Endothelial cell of umbilical vein (primary cell): ENCODE measurements at regions not wholly inside any gene's neighbourhood (a gene's known extent, or its start where the extent isn't known, plus 50 kb on each side); places are given as distances from the start of the nearest gene placed in this dataset.

Experiments used
- BruUV-seq: library from RNA; stranded (reverse); fragments of 400-500 nt; replicated peaks from 2 replicates; lab custom pipeline; 2021; lab: Mats Ljungman, UMichigan
- CTCF ChIA-PET: fragments of 300-600, 350-600 bp; sonication (Branson Sonifier 250); formaldehyde crosslinking; loops from one replicate; lab custom pipeline; 2021; ENCODE audit warnings: antibody characterized with exemption, inconsistent platforms; lab: Charles Lee
- POLR2A ChIA-PET: fragments of 300-600, 350-600 bp; sonication (Branson Sonifier 250); formaldehyde crosslinking; loops from one replicate; lab custom pipeline; 2021; ENCODE audit warnings: antibody characterized with exemption, inconsistent platforms; lab: Charles Lee
- DNase-seq: peaks from one replicate; pipeline ENCODE4 v3.0.0-alpha.2; 2011; ENCODE audit warnings: low read depth, low spot score
- FAIRE-seq: peaks from 2 replicates; lab custom pipeline; 2011; peaks lifted over from hg19 to GRCh38; lab: Jason Lieb, UNC
- H2AFZ ChIP-seq: 2 replicates; pipeline ENCODE4 v1.6.0; 2012; ENCODE audit warnings: low read depth, low read length, control low read depth, inconsistent platforms
- H3K27ac ChIP-seq: 2 replicates; pipeline ENCODE4 v1.5.1; 2011; ENCODE audit warnings: low read depth, mild to moderate bottlenecking, control low read depth, low read length, moderate library complexity; ENCODE audit not compliant: insufficient read depth
- H3K27me3 ChIP-seq, 2 experiments: 2 replicates each; pipeline versions ENCODE4 v1.6.0 to v1.6.1; 2011; ENCODE audit warnings: low read length in 2 of 2, mixed read lengths in 1 of 2; ENCODE audit not compliant: control insufficient read depth in 2 of 2, insufficient read depth in 2 of 2
- H3K36me3 ChIP-seq, 2 experiments: 2 replicates in 1 of 2; 3 replicates in 1 of 2; pipeline ENCODE4 v1.5.1; 2011; ENCODE audit warnings: low read length in 2 of 2, mild to moderate bottlenecking in 1 of 2, moderate library complexity in 1 of 2; ENCODE audit not compliant: control insufficient read depth in 2 of 2, insufficient read depth in 2 of 2; ENCODE audit errors: extremely low read depth in 1 of 2
- H3K4me1 ChIP-seq: 3 replicates; pipeline ENCODE4 v1.5.1; 2011; ENCODE audit warnings: mild to moderate bottlenecking, low read length; ENCODE audit not compliant: control insufficient read depth, insufficient read depth; ENCODE audit errors: extremely low read depth
- H3K4me2 ChIP-seq: 2 replicates; pipeline ENCODE4 v1.6.1; 2011; ENCODE audit warnings: low read length, control low read depth, mixed read lengths; ENCODE audit not compliant: insufficient read depth
- H3K4me3 ChIP-seq, 3 experiments: fragments of 200-600 bp in 1 of 3; sonication (generic), shearing (Covaris generic) in 1 of 3; replicated peaks in 1 of 3; 2 replicates each; pipeline ENCODE4 v1.5.1; 2011 to 2016; ENCODE audit warnings: control low read depth in 3 of 3, low read length in 3 of 3, mild to moderate bottlenecking in 2 of 3, inconsistent platforms in 1 of 3, low read depth in 1 of 3, moderate library complexity in 1 of 3; ENCODE audit not compliant: insufficient read depth in 1 of 3
- H3K79me2 ChIP-seq: 2 replicates; pipeline ENCODE4 v1.6.0; 2012; ENCODE audit warnings: low read length, inconsistent platforms; ENCODE audit not compliant: control insufficient read depth, insufficient read depth
- H3K9ac ChIP-seq: replicated peaks from 2 replicates; pipeline ENCODE3; 2011; ENCODE audit warnings: low read length, control low read depth; ENCODE audit not compliant: insufficient read depth; ENCODE audit errors: extremely low read depth
- H3K9me1 ChIP-seq: replicated peaks from 3 replicates; pipeline ENCODE4 v1.6.0; 2011; ENCODE audit warnings: mild to moderate bottlenecking, low read length; ENCODE audit not compliant: control insufficient read depth, insufficient read depth; ENCODE audit errors: extremely low read depth
- H3K9me3 ChIP-seq: replicated peaks from 2 replicates; pipeline ENCODE4 v1.5.1; 2012; ENCODE audit warnings: low read length, inconsistent platforms; ENCODE audit not compliant: control insufficient read depth, insufficient read depth
- H4K20me1 ChIP-seq: replicated peaks from 2 replicates; pipeline ENCODE3; 2011; ENCODE audit warnings: mild to moderate bottlenecking, low read length; ENCODE audit not compliant: control insufficient read depth, insufficient read depth; ENCODE audit errors: extremely low read depth
- CTCF ChIP-seq, 2 donors: IDR thresholded peaks; 1 replicate in 1 of 2; 2 replicates in 1 of 2; pipeline ENCODE4 v1.5.1; 2011; ENCODE audit warnings: low read length in 2 of 2, mild to moderate bottlenecking in 2 of 2, moderate library complexity in 2 of 2, control low read depth in 1 of 2, inconsistent platforms in 1 of 2, low read depth in 1 of 2; ENCODE audit not compliant: insufficient read depth in 1 of 2; ENCODE audit errors: extremely low read depth in 1 of 2
- EZH2 ChIP-seq: IDR thresholded peaks from 2 replicates; pipeline ENCODE4 v1.6.1; 2012; ENCODE audit warnings: borderline replicate concordance, low read depth, mild to moderate bottlenecking, moderate library complexity, low read length, inconsistent platforms; ENCODE audit not compliant: severe bottlenecking
- FOS ChIP-seq: IDR thresholded peaks from 2 replicates; pipeline ENCODE4 v1.6.1; 2011; ENCODE audit warnings: mild to moderate bottlenecking, low read length, moderate library complexity, borderline replicate concordance; ENCODE audit not compliant: insufficient read depth
- JUN ChIP-seq: IDR thresholded peaks from 2 replicates; pipeline ENCODE4 v1.6.1; 2011; ENCODE audit warnings: borderline replicate concordance, low read depth; ENCODE audit not compliant: insufficient read length, insufficient read depth
- MAX ChIP-seq: IDR thresholded peaks from 2 replicates; pipeline ENCODE4 v1.6.1; 2011; ENCODE audit not compliant: insufficient read depth, insufficient read length
- MYC ChIP-seq: IDR thresholded peaks from one replicate; pipeline ENCODE4 v1.6.1; 2011; ENCODE audit warnings: mild to moderate bottlenecking, low read depth, low read length
- POLR2A ChIP-seq: IDR thresholded peaks from 2 replicates; pipeline ENCODE4 v1.6.1; 2012; ENCODE audit warnings: low read depth, mild to moderate bottlenecking, control low read depth, low read length
- POLR2AphosphoS5 ChIP-seq: IDR thresholded peaks from 2 replicates; pipeline ENCODE4 v1.6.1; 2012; ENCODE audit warnings: low read depth, mild to moderate bottlenecking, control low read depth, low read length, moderate library complexity; ENCODE audit not compliant: insufficient read depth
- dilution Hi-C: fragments of 300-500 bp; cut with MboI; formaldehyde crosslinking; loops from one replicate; pipeline ENCODE4 v1.15.0; 2019; ENCODE audit warnings: low sequenced_read_pairs; ENCODE audit not compliant: extremely low pct_ligation_motif_present
- intact Hi-C: fragments of 100-400 bp; cut with micrococcal nuclease; formaldehyde crosslinking; loops from one replicate; pipeline ENCODE4 v1.10.0; 2022

- Histone ChIP-seq H3K27me3 (peaks cover 2% of the 10 kb centered on the region in 2 experiments), H3K9ac (no peak overlapping the region), H3K9me1 (no peaks in the 10 kb centered on the region), H3K9me3 (no peaks in the 10 kb centered on the region), H3K79me2 (no peaks in the 10 kb centered on the region), H2AFZ (no peak overlapping the region), H3K27ac (no peak overlapping the region), H3K4me3 (no peak overlapping the region), H3K4me2 (no peak overlapping the region), H3K4me1 (no peaks in the 10 kb centered on the region), H3K36me3 (no peaks in the 10 kb centered on the region), H4K20me1 (no peaks in the 10 kb centered on the region)
- TF ChIP-seq MYC (no peak), EZH2 (no peak), POLR2A (no peak), MAX (no peak), FOS (no peak), CTCF (IDR thresholded peaks at IDR 0.05; ENCODE audit: extremely low read depth in 1 of 2, insufficient read depth in 1 of 2, low read depth in 1 of 2, low read length in 2 of 2) (no peak), JUN (no peak), POLR2AphosphoS5 (no peak)
- dilution Hi-C loops (no loop called here), intact Hi-C loops (no loop called here)
- DNase-seq (no peak), FAIRE-seq (no peak)
- CTCF ChIA-PET = no interaction called here
- BruUV-seq = no TSS peak
- POLR2A ChIA-PET = no interaction called here
Observed at GRCh38 chr2:38220164-38220563, 144.2 kb upstream of the CYP1B1 start.
